HG03039 (cell line): ENCODE measurements at regions not wholly inside any gene's neighbourhood (a gene's known extent, or its start where the extent isn't known, plus 50 kb on each side); places are given as distances from the start of the nearest gene placed in this dataset.
A peak's percentile ranks its signal among the peaks of the same experiment; 100 is the strongest.
"Not testable (repeated sequence)": the region's sequence is repeated elsewhere in the genome, so short reads cannot be mapped to it uniquely, and the experiment has no call there.

Source experiments
- ATAC-seq: cut with Tn5 transposase; IDR thresholded peaks from one replicate; pipeline ENCODE4 v1.9.1; 2021; ENCODE audit warnings: mild to moderate bottlenecking, moderate library complexity; ENCODE audit not compliant: unreplicated experiment

GRCh38 chr11:16542353-16542752, 186.0 kb upstream of the SOX6 start:
- ATAC-seq = no peak

- ATAC-seq = no peak
Observed at GRCh38 chr11:16536513-16536912, 180.2 kb upstream of the SOX6 start.

- ATAC-seq = no peak
Observed at GRCh38 chr11:16528639-16529038, 172.3 kb upstream of the SOX6 start.

GRCh38 chr11:16527525-16528246, 171.3 kb upstream of the SOX6 start:
- ATAC-seq = no peak

- ATAC-seq = no peak
Observed at GRCh38 chr11:16526947-16527346, 170.6 kb upstream of the SOX6 start.

- not testable (repeated sequence) for ATAC-seq
Observed at GRCh38 chr11:16520713-16521112, 164.4 kb upstream of the SOX6 start.

- ATAC-seq = peak; percentile 91
Observed at GRCh38 chr11:16512899-16513241, 156.5 kb upstream of the SOX6 start.

- ATAC-seq = no peak
Observed at GRCh38 chr11:16512198-16512898, 156.0 kb upstream of the SOX6 start.

- no peak for ATAC-seq
Observed at GRCh38 chr11:16511116-16512114, 155.1 kb upstream of the SOX6 start.

- ATAC-seq = no peak
Observed at GRCh38 chr11:16505481-16505880, 149.1 kb upstream of the SOX6 start.

- not testable (repeated sequence) for ATAC-seq
Observed at GRCh38 chr11:16503891-16504290, 147.5 kb upstream of the SOX6 start.

- ATAC-seq = no peak
Observed at GRCh38 chr11:16494918-16495691, 138.8 kb upstream of the SOX6 start.

GRCh38 chr11:16484434-16484833, 128.1 kb upstream of the SOX6 start:
- no peak for ATAC-seq

GRCh38 chr11:16474659-16475058, 118.3 kb upstream of the SOX6 start:
- ATAC-seq = no peak

GRCh38 chr11:16469968-16470367, 113.6 kb upstream of the SOX6 start:
- no peak for ATAC-seq

- ATAC-seq = no peak
Observed at GRCh38 chr11:16468735-16469453, 112.5 kb upstream of the SOX6 start.

GRCh38 chr11:16460508-16460907, 104.2 kb upstream of the SOX6 start:
- no peak for ATAC-seq

GRCh38 chr11:16456366-16456765, 100.0 kb upstream of the SOX6 start:
- no peak for ATAC-seq

- ATAC-seq = no peak
Observed at GRCh38 chr11:16454289-16454863, 98.0 kb upstream of the SOX6 start.
